ENCODE measurements at regions not wholly inside any gene's neighbourhood (a gene's known extent, or its start where the extent isn't known, plus 50 kb on each side); places are given as distances from the start of the nearest gene placed in this dataset.

DNA sequence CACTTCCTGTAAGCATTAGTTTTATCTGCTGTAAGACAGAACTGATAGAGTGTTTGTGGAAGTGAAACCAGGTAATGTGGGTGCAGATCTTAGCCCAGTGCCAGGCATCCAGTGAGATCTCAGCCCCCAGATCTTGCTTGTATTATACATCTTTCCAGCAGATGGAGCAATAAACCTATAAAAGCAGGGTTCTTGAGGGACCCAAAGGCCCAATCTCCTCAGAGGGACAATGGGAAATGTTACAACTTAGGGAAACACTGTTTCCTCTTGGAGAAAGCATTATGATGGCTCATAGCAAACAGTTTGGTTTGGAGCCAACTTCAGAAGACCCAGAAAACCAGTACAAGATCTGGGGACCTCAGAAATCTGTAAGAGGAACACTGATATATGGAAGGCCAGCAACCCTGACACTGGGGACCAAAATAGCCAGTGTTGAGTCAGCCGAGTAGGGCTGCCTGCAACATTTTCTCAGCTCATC is 206.3 kb downstream of the SLC7A11 start:
- no peaks in the 10 kb centered on the region for H3K27me3 ChIP-seq (ENCODE audit: insufficient read depth, poor library complexity, severe bottlenecking)
- DNase-seq (ENCODE audit: low spot score), result no peak
- H3K27ac ChIP-seq (ENCODE audit: poor library complexity, severe bottlenecking), result peak overlapping the region; percentile 90
- ATAC-seq (ENCODE audit: low read depth), result peak; percentile 75
- peaks cover 20% of the 10 kb centered on the region for H3K4me1 ChIP-seq (ENCODE audit: insufficient read depth, poor library complexity, severe bottlenecking)
- no peaks in the 10 kb centered on the region for H3K9me3 ChIP-seq (ENCODE audit: severe bottlenecking)
- H3K36me3 ChIP-seq (ENCODE audit: low read depth), result no peaks in the 10 kb centered on the region
- peak; percentile 77 for TF ChIP-seq CTCF (IDR thresholded peaks at IDR 0.05; ENCODE audit: poor library complexity, severe bottlenecking)
- H3K4me3 ChIP-seq (ENCODE audit: severe bottlenecking), result no peak overlapping the region

DNA sequence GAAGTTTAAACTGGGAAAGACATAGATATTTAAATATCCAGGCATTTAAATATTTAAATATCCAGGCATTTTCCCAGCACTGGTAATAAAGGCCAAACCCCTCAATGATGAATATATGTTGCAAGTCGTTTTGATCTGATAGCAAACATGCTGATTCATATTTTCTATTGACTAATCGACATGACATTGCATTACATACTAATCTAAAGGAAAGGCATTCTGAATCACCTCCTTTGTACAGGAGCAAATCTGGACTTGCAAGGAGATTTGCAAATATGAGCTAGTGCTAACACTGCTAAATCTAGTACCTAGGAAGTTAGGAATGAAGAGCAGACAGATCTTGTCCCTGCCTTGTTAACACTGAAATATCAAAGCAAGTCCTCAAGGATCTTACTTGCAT is 207.3 kb downstream of the SLC7A11 start:
- Histone ChIP-seq H3K36me3 (ENCODE audit: low read depth) (no peaks in the 10 kb centered on the region), H3K27ac (ENCODE audit: poor library complexity, severe bottlenecking) (peak overlapping the region; percentile 90), H3K4me3 (ENCODE audit: severe bottlenecking) (no peak overlapping the region), H3K9me3 (ENCODE audit: severe bottlenecking) (no peaks in the 10 kb centered on the region), H3K27me3 (ENCODE audit: insufficient read depth, poor library complexity, severe bottlenecking) (no peaks in the 10 kb centered on the region), H3K4me1 (ENCODE audit: insufficient read depth, poor library complexity, severe bottlenecking) (peaks cover 20% of the 10 kb centered on the region)
- no peak for DNase-seq (ENCODE audit: low spot score)
- no peak for TF ChIP-seq CTCF (IDR thresholded peaks at IDR 0.05; ENCODE audit: poor library complexity, severe bottlenecking)
- peak; percentile 94 for ATAC-seq (ENCODE audit: low read depth)

GRCh38 chr4:138032222-138032621 is 209.9 kb downstream of the SLC7A11 start:
- TF ChIP-seq CTCF (IDR thresholded peaks at IDR 0.05; ENCODE audit: poor library complexity, severe bottlenecking), result no peak
- H3K27ac ChIP-seq (ENCODE audit: poor library complexity, severe bottlenecking), result no peak overlapping the region

DNA sequence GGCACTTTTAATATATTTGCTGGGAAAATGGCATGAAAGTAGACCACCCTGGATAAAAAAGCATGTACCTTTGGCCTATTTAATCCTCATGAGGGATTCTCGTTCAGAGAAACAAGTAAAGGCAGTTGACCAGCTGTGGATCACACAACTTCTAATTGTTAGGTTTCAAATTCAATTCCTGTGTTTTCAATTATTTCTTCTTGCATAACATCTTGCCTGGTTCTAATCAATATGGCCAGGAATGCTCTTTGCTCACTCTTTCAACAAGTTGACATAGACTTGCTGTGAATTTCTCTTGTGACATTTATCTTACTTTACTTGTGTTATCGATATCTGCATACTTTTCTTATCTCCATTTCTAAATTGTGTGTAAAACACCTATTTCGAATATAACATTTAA is 211.8 kb downstream of the SLC7A11 start:
- H3K4me1 ChIP-seq (ENCODE audit: insufficient read depth, poor library complexity, severe bottlenecking), result peaks cover 11% of the 10 kb centered on the region
- TF ChIP-seq CTCF (IDR thresholded peaks at IDR 0.05; ENCODE audit: poor library complexity, severe bottlenecking), result no peak
- H3K4me3 ChIP-seq (ENCODE audit: severe bottlenecking), result no peak overlapping the region
- H3K27ac ChIP-seq (ENCODE audit: poor library complexity, severe bottlenecking), result no peak overlapping the region
- DNase-seq (ENCODE audit: low spot score) (no peak), ATAC-seq (ENCODE audit: low read depth) (no peak)
- H3K36me3 ChIP-seq (ENCODE audit: low read depth), result no peaks in the 10 kb centered on the region
- no peaks in the 10 kb centered on the region for H3K9me3 ChIP-seq (ENCODE audit: severe bottlenecking)
- no peaks in the 10 kb centered on the region for H3K27me3 ChIP-seq (ENCODE audit: insufficient read depth, poor library complexity, severe bottlenecking)

More at GRCh38 chr4:138032222-138032621, 209.9 kb downstream of the SLC7A11 start:
- peaks cover 20% of the 10 kb centered on the region for H3K4me1 ChIP-seq (ENCODE audit: insufficient read depth, poor library complexity, severe bottlenecking)
- DNase-seq (ENCODE audit: low spot score) (no peak), ATAC-seq (ENCODE audit: low read depth) (no peak)
- H3K9me3 ChIP-seq (ENCODE audit: severe bottlenecking), result no peaks in the 10 kb centered on the region
- H3K4me3 ChIP-seq (ENCODE audit: severe bottlenecking), result no peak overlapping the region
- H3K27me3 ChIP-seq (ENCODE audit: insufficient read depth, poor library complexity, severe bottlenecking), result no peaks in the 10 kb centered on the region
- no peaks in the 10 kb centered on the region for H3K36me3 ChIP-seq (ENCODE audit: low read depth)

DNA sequence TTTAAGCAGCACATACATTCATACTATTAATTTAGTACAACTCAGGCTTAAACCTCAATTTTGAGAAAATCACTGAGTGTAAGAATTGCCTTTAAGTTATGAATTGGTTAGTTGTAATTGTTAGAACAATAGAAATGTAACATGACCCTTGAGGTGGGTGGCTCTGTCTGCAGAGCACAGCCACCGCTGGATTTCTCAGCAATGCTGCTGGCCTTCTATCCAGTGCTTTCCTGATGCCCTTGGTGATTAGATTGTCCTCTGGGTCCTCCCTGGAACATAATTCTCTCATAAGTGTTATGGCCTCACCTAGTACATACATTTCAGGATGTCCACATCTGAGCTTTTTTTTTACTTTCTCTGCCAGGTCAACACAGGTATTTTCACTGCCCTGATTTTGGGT is 213.2 kb downstream of the SLC7A11 start:
- Histone ChIP-seq H3K27ac (ENCODE audit: poor library complexity, severe bottlenecking) (no peak overlapping the region), H3K9me3 (ENCODE audit: severe bottlenecking) (no peaks in the 10 kb centered on the region), H3K4me1 (ENCODE audit: insufficient read depth, poor library complexity, severe bottlenecking) (no peaks in the 10 kb centered on the region), H3K36me3 (ENCODE audit: low read depth) (no peaks in the 10 kb centered on the region), H3K4me3 (ENCODE audit: severe bottlenecking) (no peak overlapping the region), H3K27me3 (ENCODE audit: insufficient read depth, poor library complexity, severe bottlenecking) (no peaks in the 10 kb centered on the region)
- TF ChIP-seq CTCF (IDR thresholded peaks at IDR 0.05; ENCODE audit: poor library complexity, severe bottlenecking), result no peak
- ATAC-seq (ENCODE audit: low read depth), result no peak
- no peak for DNase-seq (ENCODE audit: low spot score)

All from RWPE2 (cell line).